Nephron (organoid): ENCODE measurements at regions not wholly inside any gene's neighbourhood (a gene's known extent, or its start where the extent isn't known, plus 50 kb on each side); places are given as distances from the start of the nearest gene placed in this dataset.

Experiments
- H3K27ac Mint-ChIP-seq, 3 experiments: 2 replicates each; pipeline ENCODE4 v1.8.0; 2020; ENCODE audit warnings: mixed read lengths in 3 of 3, mild to moderate bottlenecking in 2 of 3, moderate library complexity in 1 of 3
- H3K27me3 Mint-ChIP-seq: 2 replicates; pipeline ENCODE4 v1.8.0; 2021; ENCODE audit warnings: low read depth, mild to moderate bottlenecking, moderate library complexity, mixed read lengths
- H3K36me3 Mint-ChIP-seq: 2 replicates; pipeline ENCODE4 v1.8.0; 2020; ENCODE audit warnings: low read depth, mixed read lengths
- H3K4me1 Mint-ChIP-seq: 2 replicates; pipeline ENCODE4 v1.8.0; 2020; ENCODE audit warnings: mixed read lengths
- H3K4me3 Mint-ChIP-seq, 3 experiments: 2 replicates each; pipeline ENCODE4 v1.8.0; 2020; ENCODE audit warnings: mild to moderate bottlenecking in 3 of 3, mixed read lengths in 3 of 3, moderate library complexity in 2 of 3
- H3K9me3 Mint-ChIP-seq: 2 replicates; pipeline ENCODE4 v1.8.0; 2020; ENCODE audit warnings: mixed read lengths
- CTCF ChIP-seq, 3 experiments: fragments of 200-600 bp; sonication (generic); IDR thresholded peaks; one replicate each; pipeline ENCODE4 v1.5.0; 2021; ENCODE audit warnings: antibody characterized with exemption in 3 of 3; ENCODE audit not compliant: unreplicated experiment in 3 of 3

GRCh38 chr4:15320121-15320678 is 107.6 kb upstream of the C1QTNF7 start:
- H3K36me3 Mint-ChIP-seq = no peaks in the 10 kb centered on the region
- H3K4me3 Mint-ChIP-seq = no peak overlapping the region
- TF ChIP-seq CTCF (IDR thresholded peaks at IDR 0.05; ENCODE audit: unreplicated experiment in 3 of 3) = no peak
- H3K9me3 Mint-ChIP-seq = no peaks in the 10 kb centered on the region
- H3K27ac Mint-ChIP-seq = no peak overlapping the region
- H3K4me1 Mint-ChIP-seq = peaks cover 16% of the 10 kb centered on the region
- peaks cover 7% of the 10 kb centered on the region for H3K27me3 Mint-ChIP-seq

DNA sequence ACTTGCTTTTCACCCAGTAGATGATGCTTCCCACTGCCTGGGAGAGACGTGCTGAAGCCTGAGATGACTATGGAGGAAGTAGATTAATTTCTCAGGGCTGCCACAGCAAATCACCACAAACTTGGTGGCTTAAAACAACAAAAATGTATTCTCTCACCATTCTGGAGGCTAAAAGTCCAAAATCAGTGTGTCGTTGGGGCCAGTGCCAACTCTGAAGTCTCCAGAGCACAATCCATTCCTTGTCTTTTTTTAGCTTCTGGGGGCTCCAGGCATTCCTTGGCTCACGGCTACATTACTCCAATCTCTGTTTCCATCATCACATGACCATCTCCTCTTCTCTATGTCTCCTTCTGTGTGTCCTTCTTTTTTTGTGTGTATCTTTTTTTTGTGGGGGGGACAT is 105.8 kb upstream of the C1QTNF7 start:
- no peak overlapping the region for H3K4me3 Mint-ChIP-seq
- peaks cover under 1% of the 10 kb centered on the region for H3K9me3 Mint-ChIP-seq
- TF ChIP-seq CTCF (IDR thresholded peaks at IDR 0.05; ENCODE audit: unreplicated experiment in 3 of 3) = no peak
- H3K27me3 Mint-ChIP-seq = peaks cover 7% of the 10 kb centered on the region
- peaks cover 8% of the 10 kb centered on the region for H3K4me1 Mint-ChIP-seq
- H3K27ac Mint-ChIP-seq = no peak overlapping the region
- no peaks in the 10 kb centered on the region for H3K36me3 Mint-ChIP-seq

DNA sequence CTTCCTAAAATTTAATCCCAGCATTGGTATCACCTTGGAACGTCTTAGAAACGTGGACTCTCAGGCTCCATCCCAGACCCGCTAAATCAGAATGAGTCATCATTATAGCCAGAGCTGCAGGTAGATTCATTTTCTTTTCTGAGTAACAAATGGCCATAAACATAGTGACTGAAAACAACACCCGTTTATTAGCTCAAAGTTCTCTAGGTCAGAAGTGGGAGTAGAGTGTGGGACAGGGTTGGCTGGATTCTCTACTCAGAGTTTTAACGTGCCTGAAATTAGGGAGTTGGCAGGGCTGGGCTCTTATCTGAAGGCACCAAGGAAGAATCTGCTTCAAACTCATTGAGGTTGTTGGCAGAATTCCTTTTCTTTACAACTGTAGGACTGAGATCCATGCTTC is 101.8 kb upstream of the C1QTNF7 start:
- Mint-ChIP-seq H3K36me3 (no peaks in the 10 kb centered on the region), H3K27me3 (peaks cover 7% of the 10 kb centered on the region), H3K9me3 (peaks cover 3% of the 10 kb centered on the region), H3K4me3 (no peak overlapping the region), H3K27ac (no peak overlapping the region), H3K4me1 (peaks cover 13% of the 10 kb centered on the region)
- TF ChIP-seq CTCF (IDR thresholded peaks at IDR 0.05; ENCODE audit: unreplicated experiment in 3 of 3) = no peak

GRCh38 chr4:15327311-15328298 is 100.2 kb upstream of the C1QTNF7 start:
- no peaks in the 10 kb centered on the region for H3K27me3 Mint-ChIP-seq
- TF ChIP-seq CTCF (IDR thresholded peaks at IDR 0.05; ENCODE audit: unreplicated experiment in 3 of 3) = no peak
- peak overlapping the region in 2 of 3 experiments; percentile 16 to 68 for H3K27ac Mint-ChIP-seq
- H3K4me1 Mint-ChIP-seq = peaks cover 17% of the 10 kb centered on the region
- no peaks in the 10 kb centered on the region for H3K36me3 Mint-ChIP-seq
- no peak overlapping the region for H3K4me3 Mint-ChIP-seq
- H3K9me3 Mint-ChIP-seq = peaks cover 3% of the 10 kb centered on the region

- H3K36me3 Mint-ChIP-seq = no peaks in the 10 kb centered on the region
- H3K27ac Mint-ChIP-seq = peak overlapping the region in 1 of 3 experiments; percentile 48
- no peak overlapping the region for H3K4me3 Mint-ChIP-seq
Measured at GRCh38 chr4:15331930-15332329, 95.9 kb upstream of the C1QTNF7 start.

More at GRCh38 chr4:15331930-15332329, 95.9 kb upstream of the C1QTNF7 start:
- Mint-ChIP-seq H3K4me1 (peaks cover 36% of the 10 kb centered on the region), H3K9me3 (peaks cover 3% of the 10 kb centered on the region), H3K27me3 (peaks cover 3% of the 10 kb centered on the region)
- no peak for TF ChIP-seq CTCF (IDR thresholded peaks at IDR 0.05; ENCODE audit: unreplicated experiment in 3 of 3)
